HG02981 (cell line): ENCODE measurements at regions not wholly inside any gene's neighbourhood (a gene's known extent, or its start where the extent isn't known, plus 50 kb on each side); places are given as distances from the start of the nearest gene placed in this dataset.

ENCODE experiments used
- ATAC-seq: cut with Tn5 transposase; IDR thresholded peaks from one replicate; pipeline ENCODE4 v1.9.1; 2021; ENCODE audit warnings: mild to moderate bottlenecking, moderate library complexity; ENCODE audit not compliant: unreplicated experiment

DNA sequence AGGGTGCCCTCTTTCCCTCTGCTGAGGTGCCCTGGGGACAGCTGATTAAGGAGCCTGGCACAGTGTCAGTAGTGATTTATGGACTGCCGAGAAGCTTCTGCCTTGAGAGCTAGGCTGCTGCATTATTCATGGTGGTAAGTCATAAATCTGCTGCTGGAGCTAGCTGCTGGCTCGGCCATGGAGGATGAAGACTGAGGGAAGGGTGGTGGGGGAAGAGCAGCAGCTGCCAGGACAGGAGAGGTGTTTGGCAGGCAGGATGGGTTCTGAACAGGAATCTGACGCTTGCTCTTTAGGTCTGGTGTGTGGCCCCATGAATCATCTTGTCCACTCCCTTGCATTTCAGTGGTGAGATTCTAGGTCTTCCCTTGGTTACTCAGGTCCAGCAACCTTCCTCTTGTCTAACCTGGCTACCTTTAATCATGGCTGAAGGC is 296.3 kb downstream of the DYSF start:
- ATAC-seq, result no peak

GRCh38 chr2:71748227-71748626 is 294.9 kb downstream of the DYSF start:
- ATAC-seq, result no peak

- ATAC-seq, result no peak
Observed at GRCh38 chr2:71747559-71747958, 294.2 kb downstream of the DYSF start.

GRCh38 chr2:71746946-71747501 is 293.7 kb downstream of the DYSF start:
- no peak for ATAC-seq

DNA sequence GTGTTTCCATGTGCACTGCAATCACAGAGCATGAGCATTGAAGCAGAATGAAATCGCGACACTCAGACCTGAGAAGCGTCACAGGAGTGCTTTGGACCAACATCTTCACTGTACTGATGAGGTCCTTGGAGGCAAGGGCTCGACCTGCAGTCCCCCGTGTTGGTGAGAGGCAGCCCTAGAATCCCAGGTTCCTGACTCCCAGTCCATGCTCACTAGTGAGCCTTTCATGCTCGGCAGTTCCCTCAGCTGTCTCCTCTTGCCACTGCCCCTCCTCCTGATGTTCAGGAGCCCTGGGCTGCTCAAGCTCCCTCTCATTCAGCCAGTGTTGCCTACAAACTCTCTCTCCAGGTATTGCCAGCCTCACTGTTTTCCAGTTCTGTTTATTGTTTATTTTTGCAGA is 291.4 kb downstream of the DYSF start:
- no peak for ATAC-seq

GRCh38 chr2:71743995-71744675 is 290.8 kb downstream of the DYSF start:
- ATAC-seq, result no peak

DNA sequence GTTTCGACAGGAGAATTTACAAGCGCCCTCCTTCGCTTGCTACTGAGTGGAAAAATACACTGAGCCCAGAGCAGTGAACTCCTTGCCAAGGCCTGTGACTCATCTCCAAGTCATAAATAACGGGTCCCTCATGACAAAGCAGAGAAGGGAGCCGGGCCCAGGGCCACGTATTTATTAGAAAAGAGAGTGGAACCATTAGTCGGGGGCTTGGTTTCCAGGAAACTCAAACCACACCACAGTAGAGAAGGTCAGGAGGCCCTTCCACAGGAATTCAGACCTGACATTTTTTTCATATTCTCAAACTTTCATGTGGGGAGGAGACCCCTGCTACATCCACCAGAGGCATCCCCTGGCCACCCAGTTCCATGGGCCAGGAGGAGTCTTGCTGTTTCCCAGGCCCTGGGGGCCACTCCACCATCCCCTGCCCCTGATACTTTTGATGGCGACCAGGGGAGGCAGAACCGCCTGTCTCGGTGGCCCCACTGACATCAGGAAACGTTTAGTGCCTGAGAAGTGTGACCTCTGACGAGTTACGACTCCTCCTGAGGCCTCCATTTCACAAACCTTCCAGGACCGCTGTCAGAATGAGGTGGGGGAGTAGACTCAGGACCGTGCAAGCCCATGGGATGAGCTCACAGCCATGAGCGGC is 289.7 kb downstream of the DYSF start:
- ATAC-seq, result no peak

- no peak for ATAC-seq
Observed at GRCh38 chr2:71736986-71737385, 283.6 kb downstream of the DYSF start.

- no peak for ATAC-seq
Observed at GRCh38 chr2:71736091-71736861, 282.9 kb downstream of the DYSF start.
